H1 (cell line): ENCODE measurements at regions not wholly inside any gene's neighbourhood (a gene's known extent, or its start where the extent isn't known, plus 50 kb on each side); places are given as distances from the start of the nearest gene placed in this dataset.

Experiments
- CTCF ChIA-PET: fragments of 300-600 bp; sonication (Branson Sonifier 250); formaldehyde crosslinking; loops from one replicate; lab custom pipeline; 2021; ENCODE audit not compliant: partially characterized antibody; lab: Charles Lee
- POLR2A ChIA-PET: fragments of 300-600 bp; sonication (Branson Sonifier 250); formaldehyde crosslinking; loops from one replicate; lab custom pipeline; 2021; ENCODE audit warnings: inconsistent platforms; ENCODE audit not compliant: partially characterized antibody; lab: Charles Lee
- DNase-seq, 2 experiments: peaks; one replicate each; pipeline versions ENCODE4 v3.0.0 to v3.0.0-alpha.2; 2010 to 2022; ENCODE audit warnings: low spot score in 2 of 2, low read depth in 1 of 2, mixed read lengths in 1 of 2
- FAIRE-seq: peaks from 2 replicates; lab custom pipeline; 2011; peaks lifted over from hg19 to GRCh38; lab: Jason Lieb, UNC
- H2AFZ ChIP-seq: 2 replicates; pipeline ENCODE4 v1.8.1; 2012; ENCODE audit warnings: low read length, inconsistent platforms
- H2AK5ac ChIP-seq: 2 replicates; pipeline ENCODE4 v1.6.1; 2013; ENCODE audit warnings: low read depth, low read length
- H2BK120ac ChIP-seq: replicated peaks from 2 replicates; pipeline ENCODE3; 2013; ENCODE audit warnings: low read depth, low read length, inconsistent platforms
- H2BK12ac ChIP-seq: 2 replicates; pipeline ENCODE4 v1.6.1; 2013; ENCODE audit warnings: low read depth, low read length
- H2BK15ac ChIP-seq: 2 replicates; pipeline ENCODE4 v1.6.1; 2013; ENCODE audit warnings: low read length
- H2BK20ac ChIP-seq: 2 replicates; pipeline ENCODE4 v1.6.1; 2013; ENCODE audit warnings: low read length
- H2BK5ac ChIP-seq: 2 replicates; pipeline ENCODE4 v1.6.1; 2013; ENCODE audit warnings: low read depth, low read length
- H3K14ac ChIP-seq: 2 replicates; pipeline ENCODE4 v1.6.1; 2013; ENCODE audit warnings: inconsistent platforms; ENCODE audit not compliant: insufficient read length
- H3K18ac ChIP-seq: 2 replicates; pipeline ENCODE4 v1.6.1; 2013; ENCODE audit warnings: low read length; ENCODE audit errors: extremely low read depth
- H3K23ac ChIP-seq: 2 replicates; pipeline ENCODE4 v1.6.1; 2013; ENCODE audit warnings: inconsistent platforms; ENCODE audit not compliant: insufficient read length
- H3K23me2 ChIP-seq: 2 replicates; pipeline ENCODE4 v1.6.1; 2013; ENCODE audit warnings: low read depth, low read length
- H3K27ac ChIP-seq: 2 replicates; pipeline ENCODE4 v1.6.1; 2011; ENCODE audit warnings: low read depth, low read length, inconsistent platforms
- H3K27me3 ChIP-seq, 4 experiments: replicated peaks in 1 of 4; 1 replicate in 1 of 4; 2 replicates in 3 of 4; pipeline versions ENCODE4 v1.6.1 to v1.8.1; 2011 to 2013; ENCODE audit warnings: low read length in 3 of 4, mild to moderate bottlenecking in 3 of 4, inconsistent platforms in 2 of 4, mixed read lengths in 2 of 4, moderate library complexity in 1 of 4; ENCODE audit not compliant: control insufficient read depth in 3 of 4, insufficient read depth in 3 of 4; ENCODE audit errors: extremely low read depth in 1 of 4
- H3K36me3 ChIP-seq, 4 experiments: 2 replicates each; pipeline versions ENCODE4 v1.6.1 to v1.8.1; 2011 to 2013; ENCODE audit warnings: mild to moderate bottlenecking in 4 of 4, low read length in 3 of 4, moderate library complexity in 2 of 4, control low read depth in 1 of 4, inconsistent platforms in 1 of 4; ENCODE audit not compliant: insufficient read depth in 4 of 4, control insufficient read depth in 2 of 4
- H3K4ac ChIP-seq: replicated peaks from 2 replicates; pipeline ENCODE3; 2013; ENCODE audit warnings: low read length, low read depth, mixed read lengths, inconsistent platforms; ENCODE audit not compliant: insufficient read length
- H3K4me1 ChIP-seq, 4 experiments: replicated peaks in 1 of 4; 1 replicate in 1 of 4; 2 replicates in 3 of 4; pipeline versions ENCODE4 v1.6.1 to v1.8.1; 2011 to 2013; ENCODE audit warnings: low read length in 3 of 4, inconsistent platforms in 2 of 4, mixed read lengths in 1 of 4; ENCODE audit not compliant: insufficient read depth in 4 of 4, control insufficient read depth in 3 of 4
- H3K4me2 ChIP-seq, 2 experiments: 2 replicates each; pipeline versions ENCODE4 v1.6.1 to v1.8.1; 2011 to 2013; ENCODE audit warnings: low read depth in 2 of 2, low read length in 2 of 2, control low read depth in 1 of 2, inconsistent platforms in 1 of 2, mild to moderate bottlenecking in 1 of 2; ENCODE audit not compliant: insufficient read depth in 1 of 2
- H3K4me3 ChIP-seq, 4 experiments: fragments of 200-600, 300-600 bp in 1 of 4; sonication (generic), shearing (Covaris generic), sonication (Bioruptor Twin) in 1 of 4; 2 replicates each; pipeline versions ENCODE4 v1.5.1 to v1.8.1; 2011 to 2016; ENCODE audit warnings: low read length in 4 of 4, low read depth in 3 of 4, control low read depth in 2 of 4, inconsistent platforms in 2 of 4, mild to moderate bottlenecking in 2 of 4, mixed read lengths in 1 of 4, moderate library complexity in 1 of 4; ENCODE audit not compliant: insufficient read depth in 2 of 4; ENCODE audit errors: extremely low read depth in 1 of 4
- H3K56ac ChIP-seq: replicated peaks from 2 replicates; pipeline ENCODE3; 2013; ENCODE audit warnings: low read depth, mild to moderate bottlenecking, mixed read lengths, low read length, inconsistent platforms; ENCODE audit not compliant: insufficient read length
- H3K79me1 ChIP-seq: 2 replicates; pipeline ENCODE4 v1.6.1; 2013; ENCODE audit warnings: low read depth, low read length, control low read depth
- H3K79me2 ChIP-seq, 2 experiments: 2 replicates each; pipeline versions ENCODE4 v1.6.1 to v1.8.1; 2012 to 2013; ENCODE audit warnings: low read length in 2 of 2, mild to moderate bottlenecking in 2 of 2, inconsistent platforms in 1 of 2; ENCODE audit not compliant: insufficient read depth in 2 of 2, control insufficient read depth in 1 of 2
- H3K9ac ChIP-seq, 4 experiments: replicated peaks in 1 of 4; 1 replicate in 1 of 4; 2 replicates in 3 of 4; pipeline versions ENCODE4 v1.6.1 to v1.8.1; 2011 to 2013; ENCODE audit warnings: low read depth in 3 of 4, low read length in 3 of 4, control low read depth in 2 of 4, mild to moderate bottlenecking in 2 of 4, moderate library complexity in 2 of 4, inconsistent platforms in 1 of 4; ENCODE audit errors: extremely low read depth in 1 of 4
- H3K9me3 ChIP-seq, 2 experiments: 2 replicates each; pipeline versions ENCODE4 v1.6.1 to v1.8.1; 2012 to 2013; ENCODE audit warnings: mild to moderate bottlenecking in 2 of 2, moderate library complexity in 2 of 2, control low read depth in 1 of 2, inconsistent platforms in 1 of 2, low read depth in 1 of 2, low read length in 1 of 2, mixed read lengths in 1 of 2; ENCODE audit not compliant: insufficient read depth in 2 of 2
- H4K20me1 ChIP-seq, 2 experiments: replicated peaks in 1 of 2; 2 replicates each; pipeline versions ENCODE3 to v1.8.1; 2011 to 2013; ENCODE audit warnings: inconsistent platforms in 2 of 2, low read length in 2 of 2, mild to moderate bottlenecking in 1 of 2; ENCODE audit not compliant: insufficient read depth in 2 of 2, control insufficient read depth in 1 of 2
- H4K5ac ChIP-seq: 2 replicates; pipeline ENCODE4 v1.6.1; 2013; ENCODE audit warnings: low read length, low read depth, mixed read lengths, inconsistent platforms; ENCODE audit not compliant: insufficient read length
- H4K8ac ChIP-seq: 2 replicates; pipeline ENCODE4 v1.8.0; 2013; ENCODE audit warnings: mild to moderate bottlenecking, moderate library complexity, low read length, inconsistent platforms; ENCODE audit not compliant: insufficient read depth; ENCODE audit errors: extremely low read depth
- H4K91ac ChIP-seq: replicated peaks from 2 replicates; pipeline ENCODE3; 2013; ENCODE audit warnings: low read length, mixed read lengths, inconsistent platforms; ENCODE audit not compliant: insufficient read length
- BRCA1 ChIP-seq: IDR thresholded peaks from 2 replicates; pipeline ENCODE4 v1.6.1; 2012; ENCODE audit warnings: low read depth, low read length, improper control_type of control experiment
- CHD1 ChIP-seq: IDR thresholded peaks from 2 replicates; pipeline ENCODE4 v1.6.1; 2012; ENCODE audit warnings: low read depth, low read length, improper control_type of control experiment
- JUN ChIP-seq: IDR thresholded peaks from 2 replicates; pipeline ENCODE4 v1.6.1; 2011; ENCODE audit warnings: low read depth, mild to moderate bottlenecking, improper control_type of control experiment, low read length
- KDM5A ChIP-seq: fragments of 200-600 bp; IDR thresholded peaks from 2 replicates; pipeline ENCODE4 v1.7.1; 2012; ENCODE audit warnings: mild to moderate bottlenecking, low read length, inconsistent platforms, mixed read lengths
- SP1 ChIP-seq: IDR thresholded peaks from 2 replicates; pipeline ENCODE4 v1.6.1; 2011; ENCODE audit warnings: low read depth, low read length
- SRF ChIP-seq: IDR thresholded peaks from 2 replicates; pipeline ENCODE4 v1.6.1; 2011; ENCODE audit warnings: mild to moderate bottlenecking, low read depth, low read length, moderate library complexity
- TBP ChIP-seq: IDR thresholded peaks from 2 replicates; pipeline ENCODE4 v1.6.1; 2011; ENCODE audit warnings: low read depth, low read length, improper control_type of control experiment
- WGBS, 2 experiments: shearing (Covaris generic) in 1 of 2; methylation state at CpG; one replicate each; pipeline versions ENCODE4 v1.1.6 to v1.1.7; 2013 to 2015; ENCODE audit warnings: low lambda C conversion rate in 2 of 2, mixed read lengths in 2 of 2, inconsistent platforms in 1 of 2, low coverage in 1 of 2, missing lambda C conversion rate in 1 of 2; ENCODE audit not compliant: insufficient replicate concordance in 2 of 2, insufficient coverage in 1 of 2, insufficient read length in 1 of 2; ENCODE audit errors: extremely low coverage in 1 of 2, missing lambda C conversion rate in 1 of 2; 5-methylcytosine and 5-hydroxymethylcytosine counted together

GRCh38 chr13:37501187-37501586, 97.4 kb downstream of the POSTN start:
- no peak overlapping the region for H4K5ac ChIP-seq
- H2AFZ ChIP-seq = no peak overlapping the region
- H3K9ac ChIP-seq = no peak overlapping the region
- H3K27ac ChIP-seq = no peak overlapping the region
- H3K23ac ChIP-seq = no peak overlapping the region
- no peak overlapping the region for H3K4ac ChIP-seq
- no peak overlapping the region for H2BK20ac ChIP-seq
- no peak overlapping the region for H4K8ac ChIP-seq
- H4K91ac ChIP-seq = no peak overlapping the region
- no peak overlapping the region for H3K4me3 ChIP-seq
- H2BK120ac ChIP-seq = no peak overlapping the region
- no peak for DNase-seq
- H3K18ac ChIP-seq = no peak overlapping the region
- 91% methylated on average over 2 of the region's 2 CpGs; no CpG with 5 or more reads in 1 of the 2 experiments for WGBS, 2 experiments
- H3K23me2 ChIP-seq = no peaks in the 10 kb centered on the region
- no peaks in the 10 kb centered on the region for H3K36me3 ChIP-seq
- H4K20me1 ChIP-seq = no peaks in the 10 kb centered on the region
- H2BK5ac ChIP-seq = no peak overlapping the region
- H3K27me3 ChIP-seq = no peaks in the 10 kb centered on the region
- H3K56ac ChIP-seq = no peak overlapping the region
- H3K14ac ChIP-seq = no peak overlapping the region
- peaks cover 0 to 4% of the 10 kb centered on the region in 2 experiments; a peak in 1 of 4 replicates for H3K9me3 ChIP-seq
- H2BK15ac ChIP-seq = no peak overlapping the region
- H2BK12ac ChIP-seq = no peak overlapping the region
- no peak for FAIRE-seq
- ChIA-PET POLR2A (no interaction called here), CTCF (no interaction called here)
- no peak overlapping the region for H3K4me2 ChIP-seq
- no peaks in the 10 kb centered on the region for H3K4me1 ChIP-seq
- no peaks in the 10 kb centered on the region for H3K79me2 ChIP-seq
- TF ChIP-seq TBP = no peak
- TF ChIP-seq CHD1 = no peak
- TF ChIP-seq BRCA1 = no peak
- no peak for TF ChIP-seq JUN
- no peak for TF ChIP-seq SRF
- TF ChIP-seq KDM5A = no peak
- TF ChIP-seq SP1 = no peak
- H2AK5ac ChIP-seq = no peak overlapping the region
- no peaks in the 10 kb centered on the region for H3K79me1 ChIP-seq
